ENCODE measurements at regions not wholly inside any gene's neighbourhood (a gene's known extent, or its start where the extent isn't known, plus 50 kb on each side); places are given as distances from the start of the nearest gene placed in this dataset.

DNA sequence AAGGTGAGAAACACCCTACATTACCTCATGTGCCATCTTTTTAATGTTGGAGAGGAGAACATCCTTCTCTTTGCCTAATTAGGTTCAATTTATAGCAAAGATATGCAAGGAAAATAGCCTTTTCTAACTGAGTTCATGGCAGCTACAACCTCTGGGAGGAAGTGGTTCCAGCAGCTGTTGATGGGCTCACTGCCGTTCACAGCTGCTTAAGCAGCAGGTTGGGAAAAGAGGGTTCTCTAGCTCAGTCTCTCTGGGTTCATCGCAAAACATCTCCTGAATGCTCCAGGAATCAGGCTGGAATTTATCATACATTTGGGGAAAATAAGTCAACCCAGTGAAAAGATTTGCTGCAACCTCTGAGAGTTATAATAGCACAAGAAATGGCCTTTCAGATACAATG is 115.1 kb downstream of the UNC5CL start:
- Histone ChIP-seq H4K5ac (ENCODE audit: insufficient read length, low read depth, low read length) (no peak overlapping the region), H2BK5ac (ENCODE audit: low read depth, low read length) (no peak overlapping the region), H3K4me1 (replicated peaks in 1 of 4; ENCODE audit: control insufficient read depth in 3 of 4, insufficient read depth in 4 of 4, low read length in 3 of 4) (peaks cover 0 to 3% (median 1%) of the 10 kb centered on the region in 4 experiments; a peak in 4 of 7 replicates), H3K4me3 (ENCODE audit: extremely low read depth in 1 of 4, insufficient read depth in 2 of 4, low read depth in 3 of 4, low read length in 4 of 4) (no peak overlapping the region), H3K79me2 (ENCODE audit: control insufficient read depth in 1 of 2, insufficient read depth in 2 of 2, low read length in 2 of 2) (no peaks in the 10 kb centered on the region), H3K56ac (replicated peaks; ENCODE audit: insufficient read length, low read depth, low read length) (no peak overlapping the region), H3K27me3 (replicated peaks in 1 of 4; ENCODE audit: control insufficient read depth in 3 of 4, extremely low read depth in 1 of 4, insufficient read depth in 3 of 4, low read length in 3 of 4) (peaks cover 0 to 3% (median 0%) of the 10 kb centered on the region in 4 experiments; a peak in 1 of 7 replicates), H4K91ac (replicated peaks; ENCODE audit: insufficient read length, low read length) (no peak overlapping the region), H3K23ac (ENCODE audit: insufficient read length) (no peak overlapping the region), H4K8ac (ENCODE audit: extremely low read depth, insufficient read depth, low read length) (no peak overlapping the region), H2BK120ac (replicated peaks; ENCODE audit: low read depth, low read length) (no peak overlapping the region), H2BK12ac (ENCODE audit: low read depth, low read length) (no peak overlapping the region), H3K36me3 (ENCODE audit: control insufficient read depth in 2 of 4, insufficient read depth in 4 of 4, low read length in 3 of 4) (no peaks in the 10 kb centered on the region), H3K79me1 (ENCODE audit: low read depth, low read length) (no peaks in the 10 kb centered on the region), H3K9ac (replicated peaks in 1 of 4; ENCODE audit: extremely low read depth in 1 of 4, low read depth in 3 of 4, low read length in 3 of 4) (no peak overlapping the region), H3K4me2 (ENCODE audit: insufficient read depth in 1 of 2, low read depth in 2 of 2, low read length in 2 of 2) (no peak overlapping the region), H3K14ac (ENCODE audit: insufficient read length) (no peak overlapping the region), H3K23me2 (ENCODE audit: low read depth, low read length) (no peaks in the 10 kb centered on the region), H3K4ac (replicated peaks; ENCODE audit: insufficient read length, low read depth, low read length) (no peak overlapping the region), H2AFZ (ENCODE audit: low read length) (no peak overlapping the region), H3K18ac (ENCODE audit: extremely low read depth, low read length) (no peak overlapping the region), H2BK15ac (ENCODE audit: low read length) (no peak overlapping the region), H3K27ac (ENCODE audit: low read depth, low read length) (no peak overlapping the region), H4K20me1 (replicated peaks in 1 of 2; ENCODE audit: control insufficient read depth in 1 of 2, insufficient read depth in 2 of 2, low read length in 2 of 2) (no peaks in the 10 kb centered on the region), H3K9me3 (ENCODE audit: insufficient read depth in 2 of 2, low read depth in 1 of 2, low read length in 1 of 2) (no peaks in the 10 kb centered on the region), H2AK5ac (ENCODE audit: low read depth, low read length) (no peak overlapping the region), H2BK20ac (ENCODE audit: low read length) (no peak overlapping the region)
- no peak for TF ChIP-seq KDM1A (IDR thresholded peaks at IDR 0.05; ENCODE audit: borderline replicate concordance, low read length)
- no peak for TF ChIP-seq PHF8 (conservative IDR thresholded peaks at IDR 0.05; ENCODE audit: low read depth, low read length)
- TF ChIP-seq CHD1 (IDR thresholded peaks at IDR 0.05; ENCODE audit: low read depth, low read length), result no peak
- no peak for TF ChIP-seq KDM5A (IDR thresholded peaks at IDR 0.05; ENCODE audit: low read length)
- TF ChIP-seq EZH2 (IDR thresholded peaks at IDR 0.05; ENCODE audit: low read depth, low read length, severe bottlenecking), result no peak
- TF ChIP-seq RBBP5 (IDR thresholded peaks at IDR 0.05; ENCODE audit: borderline replicate concordance, low read depth, low read length), result no peak
- no peak for TF ChIP-seq KDM4A (IDR thresholded peaks at IDR 0.05; ENCODE audit: low read depth, low read length, severe bottlenecking)
- no peak for TF ChIP-seq BACH1 (IDR thresholded peaks at IDR 0.05; ENCODE audit: low read length)
- TF ChIP-seq RFX5 (IDR thresholded peaks at IDR 0.05; ENCODE audit: borderline replicate concordance, low read depth, low read length), result no peak
- no peak for TF ChIP-seq SUZ12 (IDR thresholded peaks at IDR 0.05; ENCODE audit: low read length)
- TF ChIP-seq CREB1 (IDR thresholded peaks at IDR 0.05), result no peak
- no peak for FAIRE-seq
- POLR2A ChIA-PET (ENCODE audit: partially characterized antibody), result no interaction called here
- CTCF ChIA-PET (ENCODE audit: partially characterized antibody), result interaction anchor here (0.8 to 1.5 kb wide), 4 partner anchors 19 to 104 kb away, joined by 3 to 5 read pairs (median 3); no protein-coding TSS in a partner anchor
- 92% methylated on average over 2 of the region's 2 CpGs; no CpG with 5 or more reads in 1 of the 2 experiments for WGBS, 2 experiments (ENCODE audit: extremely low coverage in 1 of 2, insufficient coverage in 1 of 2, insufficient read length in 1 of 2, insufficient replicate concordance in 2 of 2, low coverage in 1 of 2, low lambda C conversion rate in 2 of 2, missing lambda C conversion rate in 1 of 2)
- no peak for DNase-seq (ENCODE audit: low read depth in 1 of 2, low spot score in 2 of 2)
